Motor neuron (in vitro differentiated cells): ENCODE measurements at regions not wholly inside any gene's neighbourhood (a gene's known extent, or its start where the extent isn't known, plus 50 kb on each side); places are given as distances from the start of the nearest gene placed in this dataset.

Source experiments
- ATAC-seq, 8 experiments: fragments of 200-7000 bp; cut with Tn5 transposase; replicated peaks in 6 of 8; 2 replicates each; pipeline ENCODE4 v1.8.0; 2021; ENCODE audit warnings: mild to moderate bottlenecking in 8 of 8, moderate library complexity in 8 of 8
- H3K27ac ChIP-seq, 2 donors: fragments of 250-450 bp; sonication (Bioruptor Pico); 2 replicates each; pipeline ENCODE4 v1.9.0; 2021; ENCODE audit warnings: antibody characterized with exemption in 2 of 2, mild to moderate bottlenecking in 2 of 2, moderate library complexity in 1 of 2
- H3K4me1 ChIP-seq, 2 donors: fragments of 250-450 bp; sonication (Bioruptor Pico); replicated peaks in 1 of 2; 2 replicates each; pipeline ENCODE4 v1.6.1; 2021; ENCODE audit warnings: antibody characterized with exemption in 2 of 2, mild to moderate bottlenecking in 2 of 2, moderate library complexity in 1 of 2
- H3K4me3 ChIP-seq, 5 donors: fragments of 250-450 bp; sonication (Bioruptor Pico); 2 replicates each; pipeline ENCODE4 v1.9.0; 2021; ENCODE audit warnings: antibody characterized with exemption in 5 of 5, mild to moderate bottlenecking in 5 of 5, moderate library complexity in 4 of 5
- WGBS, 10 experiments: fragments of 450-650 bp; shearing (Covaris generic); methylation state at CpG; one replicate each; pipeline ENCODE4 v1.0.0; 2022; 5-methylcytosine and 5-hydroxymethylcytosine counted together
- in situ Hi-C, 9 experiments: fragments of 400-800 bp; cut with MboI; loops; one replicate each; pipeline ENCODE4 v1.15.0; 2021; ENCODE audit warnings: low sequenced_read_pairs in 9 of 9, low pct_unique_long_range_greater_than_20kb in 2 of 9; ENCODE audit not compliant: unreplicated experiment in 9 of 9

DNA sequence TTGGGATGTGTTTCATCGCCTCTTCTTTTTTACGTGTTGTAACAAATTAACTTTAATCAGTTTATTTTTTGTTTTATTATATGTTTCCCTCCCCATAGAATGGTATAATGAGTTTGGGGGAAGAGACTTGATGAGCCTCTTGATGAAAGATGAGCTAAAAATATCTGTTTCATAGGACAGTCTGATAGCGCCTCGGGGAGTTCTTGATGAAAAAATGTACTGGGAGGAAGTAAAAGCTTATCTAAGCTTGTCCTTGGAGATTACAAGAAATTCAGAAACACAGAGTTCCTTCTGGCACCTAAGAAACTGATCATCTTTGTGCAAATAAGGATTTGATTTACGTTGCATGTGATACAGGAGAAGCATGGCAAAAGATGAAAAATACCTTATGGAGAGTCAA is 350.2 kb upstream of the CDH8 start:
- H3K4me3 ChIP-seq: no peak overlapping the region
- H3K4me1 ChIP-seq: peaks cover 0 to 3% of the 10 kb centered on the region in 2 donors
- no peak overlapping the region for H3K27ac ChIP-seq
- ATAC-seq: no peak
- in situ Hi-C loops: no loop called here
- WGBS, 10 experiments: 33 to 100% (median 81%) methylated on average over 1 to 5 of the region's 5 CpGs

DNA sequence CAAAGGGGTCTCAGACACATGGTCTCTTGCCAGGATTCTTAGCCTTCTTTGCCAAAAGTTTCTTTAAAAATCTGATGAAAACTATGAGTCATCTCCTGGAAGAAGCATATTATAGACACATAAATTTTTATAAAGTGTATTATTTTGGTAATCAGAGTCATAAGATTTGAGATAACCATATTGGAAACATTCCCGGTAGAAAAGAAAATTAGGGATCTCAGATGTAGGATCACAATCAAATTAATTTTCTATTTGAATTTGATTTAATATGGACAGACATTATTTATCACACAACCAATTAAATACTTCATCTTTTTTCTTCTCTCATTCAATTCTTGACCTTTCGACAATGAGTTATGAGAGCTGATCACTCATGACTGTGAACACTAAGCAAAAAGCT is 347.7 kb upstream of the CDH8 start:
- no peak overlapping the region for H3K27ac ChIP-seq
- H3K4me3 ChIP-seq: no peak overlapping the region
- 19 to 100% (median 88%) methylated on average over 1 to 2 of the region's 2 CpGs for WGBS, 10 experiments
- no peak for ATAC-seq
- in situ Hi-C loops: no loop called here
- H3K4me1 ChIP-seq: peaks cover 0 to 3% of the 10 kb centered on the region in 2 donors

DNA sequence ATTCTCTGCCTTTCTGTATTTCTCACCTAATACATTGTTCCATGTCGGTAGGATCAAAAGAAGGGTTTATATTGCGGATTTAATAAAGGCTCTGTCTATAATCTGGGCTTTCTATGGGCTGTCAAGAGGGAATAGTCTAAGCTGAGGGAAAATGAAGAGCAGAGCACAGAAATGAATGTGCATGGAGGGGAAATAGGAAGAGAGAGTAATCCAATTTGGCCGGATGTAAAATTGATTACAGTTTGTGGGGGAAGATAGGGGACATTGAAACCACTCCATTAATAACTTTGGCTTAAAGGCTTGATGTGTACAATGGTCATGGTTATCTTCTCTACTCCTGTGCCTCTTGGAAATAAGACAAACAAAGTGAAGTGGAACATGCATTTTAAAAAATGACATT is 334.2 kb upstream of the CDH8 start:
- in situ Hi-C loops: loop anchor here in 1 of 9 experiments (25.0 kb wide), 1 partner anchor 183 kb away; no protein-coding TSS in a partner anchor
- Histone ChIP-seq H3K4me3 (no peak overlapping the region), H3K4me1 (peaks cover 0 to 5% of the 10 kb centered on the region in 2 donors), H3K27ac (no peak overlapping the region)
- no peak for ATAC-seq
- 0 to 100% (median 74%) methylated on average over 2 to 3 of the region's 3 CpGs for WGBS, 10 experiments

GRCh38 chr16:62363501-62363900 is 327.3 kb upstream of the CDH8 start:
- no peak overlapping the region for H3K4me3 ChIP-seq
- H3K4me1 ChIP-seq: no peaks in the 10 kb centered on the region
- in situ Hi-C loops: loop anchor here in 1 of 9 experiments (25.0 kb wide), 1 partner anchor 176 kb away; no protein-coding TSS in a partner anchor
- H3K27ac ChIP-seq: no peak overlapping the region
- peak in 3 of 8 experiments; percentile 49 to 93 (median 76) for ATAC-seq
- 20 to 95% (median 60%) methylated on average over 1 to 2 of the region's 2 CpGs; no CpG with 5 or more reads in 3 of the 10 experiments for WGBS, 10 experiments

GRCh38 chr16:62353355-62353754 is 317.1 kb upstream of the CDH8 start:
- in situ Hi-C loops: loop anchor here in 1 of 9 experiments (25.0 kb wide), 1 partner anchor 166 kb away; no protein-coding TSS in a partner anchor
- no peaks in the 10 kb centered on the region for H3K4me1 ChIP-seq
- H3K4me3 ChIP-seq: no peak overlapping the region
- WGBS, 10 experiments: 63 to 100% (median 94%) methylated on average over 2 of the region's 2 CpGs; no CpG with 5 or more reads in 4 of the 10 experiments
- ATAC-seq: no peak
- no peak overlapping the region for H3K27ac ChIP-seq

- WGBS, 10 experiments: 0 to 75% (median 31%) methylated on average over 1 to 2 of the region's 2 CpGs; no CpG with 5 or more reads in 2 of the 10 experiments
- peak in 1 of 8 experiments; percentile 89 for ATAC-seq
- H3K27ac ChIP-seq: no peak overlapping the region
- in situ Hi-C loops: no loop called here
- peaks cover 4 to 9% of the 10 kb centered on the region in 2 donors for H3K4me1 ChIP-seq
- no peak overlapping the region for H3K4me3 ChIP-seq
These were observed 306.0 kb upstream of the CDH8 start for GRCh38 chr16:62342216-62342615.

DNA sequence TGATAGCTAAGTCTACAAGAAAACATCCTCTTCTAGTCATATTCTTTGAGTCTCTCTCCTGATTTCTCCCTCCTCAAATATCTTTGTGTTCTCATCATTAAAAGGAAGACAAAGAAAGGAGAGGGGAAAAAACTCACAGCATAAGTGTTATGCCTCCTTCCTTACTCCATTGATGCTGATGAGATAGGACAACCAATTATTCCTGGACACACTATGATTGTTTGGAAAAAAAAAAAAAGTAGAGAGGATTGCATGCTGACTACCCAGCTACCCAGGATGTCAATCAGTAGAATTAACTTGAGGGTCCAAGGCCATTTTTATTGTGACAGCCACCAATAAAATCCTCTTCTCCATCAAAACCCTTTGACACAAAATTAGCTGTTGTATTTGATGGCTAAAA is 299.1 kb upstream of the CDH8 start:
- H3K4me1 ChIP-seq: no peaks in the 10 kb centered on the region
- no peak overlapping the region for H3K27ac ChIP-seq
- in situ Hi-C loops: no loop called here
- no peak for ATAC-seq
- no peak overlapping the region for H3K4me3 ChIP-seq

DNA sequence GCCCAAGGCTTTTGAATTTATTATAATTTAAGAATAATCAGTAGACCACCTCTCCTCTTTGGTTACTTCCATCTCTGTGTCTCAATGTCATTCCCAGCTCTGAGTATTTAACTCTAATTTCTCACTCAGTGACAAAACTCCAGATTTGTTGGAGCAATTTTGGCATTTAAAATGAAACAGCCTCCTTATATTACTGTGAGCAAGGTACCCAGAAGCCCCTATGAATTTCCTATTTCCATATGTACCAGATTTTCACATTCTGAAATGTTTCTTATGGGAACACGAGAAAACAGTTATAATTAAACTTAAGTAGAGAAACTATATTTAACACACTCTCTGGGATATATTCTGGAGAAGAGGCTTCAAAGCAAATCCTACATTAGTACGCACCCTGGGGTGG is 285.4 kb upstream of the CDH8 start:
- Histone ChIP-seq H3K27ac (no peak overlapping the region), H3K4me3 (no peak overlapping the region), H3K4me1 (no peaks in the 10 kb centered on the region)
- in situ Hi-C loops: no loop called here
- 0 to 100% (median 62%) methylated on average over 1 to 2 of the region's 2 CpGs; no CpG with 5 or more reads in 2 of the 10 experiments for WGBS, 10 experiments
- ATAC-seq: no peak

- in situ Hi-C loops: no loop called here
- peaks cover 0 to 15% of the 10 kb centered on the region in 2 donors for H3K4me1 ChIP-seq
- H3K4me3 ChIP-seq: no peak overlapping the region
- no peak for ATAC-seq
- no peak overlapping the region for H3K27ac ChIP-seq
- WGBS, 10 experiments: 10 to 95% (median 75%) methylated on average over 2 to 11 of the region's 11 CpGs; no CpG with 5 or more reads in 4 of the 10 experiments
These were observed 262.4 kb upstream of the CDH8 start for GRCh38 chr16:62298600-62298999.

DNA sequence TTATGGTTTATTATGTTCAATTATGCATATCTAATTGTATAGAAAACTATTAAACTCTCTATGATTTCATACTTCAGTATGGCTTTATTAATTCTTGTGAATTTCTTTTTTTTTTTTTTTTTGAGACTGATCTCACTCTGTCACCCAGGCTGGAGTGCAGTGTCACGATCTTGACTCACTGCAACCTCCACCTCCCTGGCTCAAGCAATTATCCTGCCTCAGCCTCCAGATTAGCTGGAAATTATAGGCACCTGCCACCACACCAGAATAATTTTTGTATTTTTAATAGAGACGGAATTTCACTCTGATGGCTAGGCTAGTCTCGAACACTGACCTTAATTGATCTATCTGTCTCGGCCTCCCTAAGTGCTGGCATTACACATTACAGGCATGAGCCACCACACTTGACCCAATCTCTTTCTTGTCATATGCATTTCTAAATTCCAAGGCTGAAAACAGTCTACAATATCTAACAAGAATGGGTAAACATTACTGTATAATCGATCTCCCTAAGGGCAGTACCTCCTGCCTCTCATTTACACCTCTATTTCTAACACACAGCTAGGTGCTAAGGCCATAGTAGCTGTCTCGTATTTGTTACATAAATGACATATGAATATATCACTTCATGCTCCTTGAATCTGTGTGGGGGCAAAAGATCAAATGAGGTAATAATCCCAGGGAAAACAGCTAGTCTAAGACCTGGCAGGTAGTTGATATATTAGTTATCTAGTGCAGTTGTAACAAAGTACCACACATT is 258.2 kb upstream of the CDH8 start:
- peak in 4 of 8 experiments; percentile 53 to 74 (median 71) for ATAC-seq
- 0 to 92% (median 62%) methylated on average over 2 to 5 of the region's 6 CpGs; no CpG with 5 or more reads in 3 of the 10 experiments for WGBS, 10 experiments
- Histone ChIP-seq H3K27ac (peak overlapping the region in 1 of 2 donors; percentile 33), H3K4me3 (no peak overlapping the region), H3K4me1 (peaks cover 0 to 21% of the 10 kb centered on the region in 2 donors)
- in situ Hi-C loops: no loop called here

DNA sequence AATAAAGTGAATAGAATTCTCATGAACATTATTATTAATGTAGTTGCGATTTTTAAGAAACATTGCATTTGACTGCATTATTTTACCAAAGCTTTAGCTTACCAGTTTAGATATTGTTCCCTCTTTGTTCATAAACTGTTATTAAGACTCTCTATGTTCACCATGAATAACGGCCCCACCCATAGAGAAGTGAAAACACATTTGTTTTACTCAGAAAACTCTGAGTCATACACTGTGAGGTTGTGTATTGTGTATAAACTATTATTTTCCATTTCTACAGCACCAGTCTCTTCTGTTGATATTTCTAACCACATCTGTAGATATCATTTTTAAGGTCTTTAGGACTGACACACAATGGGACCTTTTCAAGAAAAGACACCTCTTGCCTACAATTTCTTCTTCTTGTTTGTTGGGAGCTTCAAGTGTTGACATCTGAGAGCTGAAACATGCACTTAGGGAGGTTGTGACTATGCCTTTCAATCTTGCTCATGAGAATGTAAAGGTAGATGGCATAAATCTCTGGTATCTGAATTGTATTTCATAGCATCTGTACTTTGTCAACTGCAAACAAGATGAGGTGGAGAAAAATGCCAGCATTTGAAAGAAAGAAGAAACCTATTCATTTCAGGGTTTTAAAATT is 252.9 kb upstream of the CDH8 start:
- ATAC-seq: peak in 3 of 8 experiments; percentile 48 to 96 (median 64)
- no peak overlapping the region for H3K27ac ChIP-seq
- peaks cover 0 to 11% of the 10 kb centered on the region in 2 donors for H3K4me1 ChIP-seq
- WGBS, 10 experiments: 0 to 92% (median 0%) methylated on average over 1 to 2 of the region's 2 CpGs; no CpG with 5 or more reads in 1 of the 10 experiments
- in situ Hi-C loops: no loop called here
- no peak overlapping the region for H3K4me3 ChIP-seq

DNA sequence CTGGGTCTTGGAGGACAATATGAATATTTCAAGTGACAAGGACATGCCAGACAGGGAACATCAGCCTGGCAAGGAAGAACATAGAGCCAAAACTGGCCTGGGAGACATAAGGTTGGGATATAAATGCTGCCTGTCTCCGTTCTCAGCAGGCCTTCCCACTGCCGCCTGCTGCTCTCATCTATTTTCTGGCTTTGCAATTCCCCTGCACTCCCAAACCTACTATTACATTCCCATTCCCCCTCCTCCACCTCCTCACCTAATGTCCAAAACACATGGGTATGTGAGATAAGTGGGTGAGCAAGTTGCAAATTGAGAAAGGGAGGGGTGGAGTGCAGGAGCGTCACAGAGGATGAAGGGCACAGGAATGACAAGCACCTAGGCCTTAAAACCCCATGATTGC is 244.3 kb upstream of the CDH8 start:
- Histone ChIP-seq H3K27ac (no peak overlapping the region), H3K4me1 (peaks cover 7 to 25% of the 10 kb centered on the region in 2 donors), H3K4me3 (no peak overlapping the region)
- no peak for ATAC-seq
- WGBS, 10 experiments: 39 to 100% (median 83%) methylated on average over 1 to 3 of the region's 3 CpGs; no CpG with 5 or more reads in 1 of the 10 experiments
- in situ Hi-C loops: no loop called here

DNA sequence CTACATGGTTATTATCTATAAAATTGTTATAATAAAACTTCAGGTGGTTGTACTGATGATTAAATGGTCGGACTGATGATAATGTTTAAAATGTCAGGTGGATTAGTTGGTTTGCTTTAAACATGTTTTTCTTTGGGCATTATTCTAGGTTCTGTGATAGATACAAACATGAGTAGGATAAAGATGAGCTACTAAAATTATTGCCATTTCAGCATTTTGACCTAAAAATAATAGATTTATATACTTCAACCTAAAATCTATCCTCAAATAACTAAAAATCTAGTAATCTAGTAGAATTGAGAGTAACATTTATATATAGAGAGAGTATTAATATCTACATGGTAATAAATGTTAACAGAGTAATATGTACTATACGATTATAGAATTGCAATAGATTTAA is 241.7 kb upstream of the CDH8 start:
- ATAC-seq: no peak

More for the DNA sequence above, 241.7 kb upstream of the CDH8 start:
- WGBS, 10 experiments: 15 to 100% (median 80%) methylated on average over 1 to 2 of the region's 2 CpGs
- Histone ChIP-seq H3K27ac (no peak overlapping the region), H3K4me3 (no peak overlapping the region), H3K4me1 (peaks cover 7 to 28% of the 10 kb centered on the region in 2 donors)
- in situ Hi-C loops: no loop called here
